CD4-positive, alpha-beta T cell treated with Interleukin-15 for 1 hour (primary cell): ENCODE measurements at regions not wholly inside any gene's neighbourhood (a gene's known extent, or its start where the extent isn't known, plus 50 kb on each side); places are given as distances from the start of the nearest gene placed in this dataset.

Experiments
- DNase-seq: peaks from one replicate; pipeline ENCODE4 v3.0.0-alpha.2; 2020

GRCh38 chr14:98374136-98374535, 897.9 kb downstream of the BCL11B start:
- no peak for DNase-seq

DNA sequence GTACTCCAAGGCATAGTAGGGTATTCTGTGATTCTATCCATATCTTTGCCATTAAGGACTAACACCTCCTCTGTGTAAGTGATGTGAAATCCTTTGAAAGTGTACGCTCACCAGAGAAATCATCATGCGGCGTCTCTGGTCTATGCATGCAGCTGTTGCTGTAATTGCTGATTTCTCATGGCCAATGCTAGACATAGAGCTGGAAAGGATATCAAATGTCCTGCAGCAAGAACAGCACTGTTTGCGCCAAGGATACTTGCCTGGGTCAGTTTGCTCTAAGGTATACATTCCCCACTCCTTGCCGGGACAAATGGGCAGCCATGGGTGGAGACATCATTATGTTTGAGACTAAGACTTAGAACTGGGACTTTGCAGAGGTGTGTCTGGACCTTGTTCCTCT, 896.4 kb downstream of the BCL11B start:
- no peak for DNase-seq

GRCh38 chr14:98379830-98380229, 892.2 kb downstream of the BCL11B start:
- no peak for DNase-seq

DNA sequence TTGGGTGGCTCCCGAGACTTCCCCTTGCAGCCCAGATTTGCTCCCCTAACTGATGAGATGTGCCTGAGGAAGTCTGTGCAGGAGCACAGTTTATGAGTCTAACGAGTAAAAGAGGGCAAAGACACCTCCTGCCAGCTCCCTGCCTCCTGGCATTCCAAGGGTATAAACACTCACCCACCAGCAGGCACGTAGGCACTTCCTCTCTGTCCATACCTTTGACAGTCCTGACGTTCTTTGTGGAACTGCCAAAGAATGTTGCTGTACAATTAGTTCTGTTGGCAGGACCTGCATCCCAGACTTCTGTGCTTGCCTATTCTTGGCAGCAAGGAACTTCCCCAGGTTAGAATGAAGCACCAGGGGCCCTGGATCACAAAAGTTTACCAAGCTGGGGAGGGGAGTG, 889.3 kb downstream of the BCL11B start:
- DNase-seq = no peak

DNA sequence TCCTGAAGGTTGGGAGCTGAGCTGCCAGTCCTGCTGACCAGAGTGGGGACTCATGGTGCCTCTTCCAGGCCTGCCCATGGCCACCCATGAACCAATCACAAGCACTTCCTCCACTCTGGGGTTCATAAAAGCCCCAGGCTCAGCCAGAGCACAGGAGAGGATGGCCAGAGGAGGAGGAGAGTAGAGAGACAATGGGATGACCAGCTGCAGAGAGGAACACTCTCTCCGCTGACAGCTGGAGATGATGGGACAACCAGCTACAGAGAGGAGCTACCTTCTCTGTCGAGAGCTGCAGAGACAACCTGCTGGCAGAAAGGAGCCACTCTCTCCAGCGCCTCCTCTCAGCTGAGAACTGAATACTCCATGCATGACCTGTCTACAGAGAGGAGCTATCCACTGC, 886.1 kb downstream of the BCL11B start:
- no peak for DNase-seq

DNA sequence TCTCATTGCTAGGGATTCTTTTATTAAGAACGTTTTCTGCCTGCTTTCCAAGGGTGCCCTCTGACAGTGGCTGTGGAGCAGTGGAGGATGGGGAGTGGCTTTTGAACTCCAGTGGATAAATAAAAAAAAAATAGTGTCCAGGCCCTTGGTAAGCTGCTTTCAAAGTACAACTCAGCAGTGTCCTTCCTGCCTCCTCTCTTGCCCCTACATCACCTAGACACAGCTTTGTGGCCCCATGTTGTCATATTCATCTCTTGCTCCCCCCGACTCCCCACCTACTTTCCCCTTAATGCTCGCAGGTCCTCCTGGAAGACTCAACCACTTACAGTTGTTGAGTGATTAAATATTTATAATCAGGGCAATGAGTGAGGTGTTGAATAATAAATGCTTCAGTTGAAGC, 880.9 kb downstream of the BCL11B start:
- no peak for DNase-seq

- DNase-seq = no peak
Measured at GRCh38 chr14:98393527-98393926, 878.5 kb downstream of the BCL11B start.

- DNase-seq = no peak
Measured at GRCh38 chr14:98404811-98405210, 867.2 kb downstream of the BCL11B start.

GRCh38 chr14:98408024-98408555, 863.9 kb downstream of the BCL11B start:
- no peak for DNase-seq

DNA sequence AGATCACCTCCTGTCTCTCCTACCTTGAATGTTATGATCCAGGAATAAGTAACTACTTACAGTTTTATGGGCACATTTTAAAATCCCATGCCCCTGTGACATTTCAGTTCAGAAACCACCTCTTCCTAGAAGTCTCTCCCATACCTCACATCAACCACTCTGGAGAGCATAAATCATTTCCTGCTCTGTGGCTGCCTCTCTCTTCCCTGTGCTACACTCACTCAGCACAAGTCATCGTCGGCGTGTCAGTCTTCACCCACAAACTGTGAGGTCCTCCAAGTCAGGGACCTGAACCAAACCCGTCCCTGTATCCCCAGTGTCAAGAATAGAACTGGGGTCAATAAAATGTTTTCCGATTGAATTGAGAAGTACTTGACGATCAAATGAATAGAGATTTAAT, 863.3 kb downstream of the BCL11B start:
- DNase-seq = no peak

GRCh38 chr14:98411154-98411553, 860.8 kb downstream of the BCL11B start:
- no peak for DNase-seq

DNA sequence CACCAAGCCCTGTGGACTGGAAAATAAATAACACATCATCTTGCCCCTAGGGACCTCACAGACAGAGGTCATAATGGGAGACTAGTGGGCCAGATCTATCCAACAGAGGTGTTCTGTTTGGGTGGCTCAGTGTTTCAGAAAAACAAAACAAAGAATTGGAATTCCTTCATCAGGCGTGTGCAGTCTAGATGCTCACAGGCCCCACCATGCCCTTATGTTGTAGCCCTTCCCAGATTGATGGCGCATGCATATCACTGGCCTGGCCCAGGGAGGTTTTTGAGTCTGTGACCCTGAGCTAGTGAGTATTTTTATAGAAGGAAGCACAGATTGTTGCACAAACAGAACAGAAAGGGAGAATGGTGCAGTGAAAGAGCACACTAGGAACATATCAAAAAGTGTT, 859.6 kb downstream of the BCL11B start:
- DNase-seq = no peak

DNA sequence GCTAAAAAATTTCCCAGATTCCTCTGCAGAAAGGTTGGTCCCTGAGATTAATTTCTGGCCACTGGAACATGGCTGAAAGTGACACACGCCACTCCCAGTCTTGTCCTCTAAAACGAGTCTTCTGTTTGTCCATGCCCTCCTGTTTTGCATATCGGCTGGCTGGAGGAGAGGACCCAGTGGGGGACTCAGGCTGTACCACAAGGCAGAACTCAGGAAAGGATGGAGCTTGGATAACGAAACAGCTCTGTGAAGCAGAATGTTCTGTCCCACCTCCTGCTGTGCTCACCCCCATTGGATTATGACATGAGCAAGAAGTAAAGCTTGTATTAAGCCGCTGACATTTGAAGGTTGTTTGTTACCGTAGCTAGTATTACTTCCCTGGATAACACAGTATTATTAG, 856.2 kb downstream of the BCL11B start:
- DNase-seq = no peak

DNA sequence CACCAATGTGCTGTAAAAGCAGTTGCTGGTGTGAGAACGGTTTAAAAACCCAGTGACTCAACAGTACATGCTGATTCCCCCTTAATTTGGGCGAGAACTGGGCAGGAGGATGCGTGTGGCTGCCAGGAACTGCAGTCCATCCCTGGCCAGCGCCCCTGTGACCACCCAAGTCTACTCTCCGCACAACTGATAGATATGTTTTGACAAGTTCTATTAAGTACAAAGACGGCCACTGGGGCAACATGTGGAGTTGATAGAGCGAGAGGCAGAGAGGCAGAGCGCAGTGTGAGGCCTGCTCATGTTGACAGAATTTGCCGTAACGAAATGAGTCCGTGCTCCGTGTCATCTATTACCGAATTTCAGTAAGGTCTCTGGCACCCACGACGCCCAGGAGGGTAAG, 855.0 kb downstream of the BCL11B start:
- DNase-seq = no peak

GRCh38 chr14:98428483-98428994, 843.5 kb downstream of the BCL11B start:
- DNase-seq = no peak

DNA sequence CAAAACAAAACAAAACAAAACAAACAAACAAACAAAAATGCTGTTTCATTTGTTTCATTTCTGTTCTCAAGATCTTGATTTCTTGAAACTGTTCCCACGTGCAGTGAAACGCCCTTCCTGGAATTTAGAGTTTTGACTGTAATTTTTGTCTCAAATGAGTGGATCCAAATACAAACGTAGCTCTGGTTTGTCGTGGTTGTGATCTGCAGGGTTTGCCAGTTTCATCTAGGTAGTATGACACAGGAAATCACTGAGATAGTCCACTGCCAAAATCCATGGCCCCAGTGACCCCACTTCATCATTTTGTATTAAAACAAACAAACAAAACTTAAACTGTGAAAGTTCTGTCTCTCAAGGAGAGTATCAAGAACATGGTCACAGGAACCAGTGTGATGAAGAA, 838.6 kb downstream of the BCL11B start:
- DNase-seq = no peak

- DNase-seq = no peak
Measured at GRCh38 chr14:98437113-98437512, 834.9 kb downstream of the BCL11B start.

DNA sequence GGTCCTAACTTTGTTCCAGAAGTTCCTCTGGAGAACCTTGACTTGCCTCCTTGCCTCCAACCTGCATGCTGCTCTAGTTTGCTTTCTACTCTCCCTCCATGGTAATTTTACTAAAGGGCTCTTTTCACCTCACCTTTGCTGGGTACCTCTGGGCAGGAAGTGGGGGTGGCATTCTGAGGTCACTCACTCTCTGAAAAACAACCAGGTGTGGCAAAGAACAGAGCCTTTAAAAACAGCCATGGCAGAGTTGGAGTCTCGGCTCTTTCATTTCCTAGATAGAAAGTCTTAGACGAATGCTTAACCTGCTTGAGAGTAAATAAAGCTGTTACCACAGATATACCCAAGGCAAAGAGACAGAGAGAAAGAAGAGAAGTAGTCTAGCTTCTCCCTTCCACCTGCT, 827.9 kb downstream of the BCL11B start:
- DNase-seq = peak; percentile 52

DNA sequence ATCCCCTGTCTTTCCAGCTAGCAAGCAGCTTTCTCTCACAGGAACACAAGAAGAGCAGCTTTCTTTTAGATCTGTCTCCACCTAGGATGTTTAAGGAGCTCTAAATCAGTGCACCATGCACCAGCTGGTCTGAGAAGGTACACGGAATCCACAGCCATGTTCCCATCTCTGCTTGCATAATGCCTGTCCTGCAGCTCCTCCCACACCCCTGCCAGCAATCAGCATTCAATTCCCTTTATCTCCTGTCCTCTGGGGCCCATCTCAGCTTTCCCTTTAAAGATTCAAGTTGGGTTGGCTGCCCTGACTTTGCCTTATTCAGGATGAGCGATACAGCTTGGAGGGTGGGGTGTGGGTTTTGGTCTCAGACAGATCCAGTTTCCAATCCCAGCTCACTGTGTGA, 826.3 kb downstream of the BCL11B start:
- DNase-seq = no peak

- no peak for DNase-seq
Measured at GRCh38 chr14:98446508-98446907, 825.5 kb downstream of the BCL11B start.

GRCh38 chr14:98456231-98456630, 815.8 kb downstream of the BCL11B start:
- no peak for DNase-seq

- no peak for DNase-seq
Measured at GRCh38 chr14:98458702-98459101, 813.3 kb downstream of the BCL11B start.

DNA sequence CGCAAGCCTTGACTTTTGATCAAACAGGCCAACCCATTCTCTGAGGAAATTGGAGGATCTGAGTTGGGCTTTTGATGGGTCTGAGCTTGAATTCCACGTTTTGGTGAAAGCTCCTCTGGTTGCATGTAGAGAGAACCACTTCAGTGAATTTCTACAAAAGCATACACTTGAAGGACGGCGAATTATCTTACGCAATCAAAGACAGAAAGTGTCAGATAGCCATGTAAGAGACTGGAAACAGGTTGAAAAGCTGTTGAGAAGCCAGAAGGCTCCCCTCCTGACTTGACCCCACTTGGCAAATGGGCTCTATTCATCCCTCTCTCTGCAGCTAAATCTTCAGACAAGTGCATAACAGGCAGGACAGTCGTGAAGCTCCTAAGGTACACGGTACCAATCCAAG, 809.1 kb downstream of the BCL11B start:
- no peak for DNase-seq

- no peak for DNase-seq
Measured at GRCh38 chr14:98466807-98467206, 805.2 kb downstream of the BCL11B start.

GRCh38 chr14:98470663-98471062, 801.3 kb downstream of the BCL11B start:
- DNase-seq = no peak

GRCh38 chr14:98474900-98475299, 797.1 kb downstream of the BCL11B start:
- no peak for DNase-seq
